ENCODE measurements at regions not wholly inside any gene's neighbourhood (a gene's known extent, or its start where the extent isn't known, plus 50 kb on each side); places are given as distances from the start of the nearest gene placed in this dataset.

DNA sequence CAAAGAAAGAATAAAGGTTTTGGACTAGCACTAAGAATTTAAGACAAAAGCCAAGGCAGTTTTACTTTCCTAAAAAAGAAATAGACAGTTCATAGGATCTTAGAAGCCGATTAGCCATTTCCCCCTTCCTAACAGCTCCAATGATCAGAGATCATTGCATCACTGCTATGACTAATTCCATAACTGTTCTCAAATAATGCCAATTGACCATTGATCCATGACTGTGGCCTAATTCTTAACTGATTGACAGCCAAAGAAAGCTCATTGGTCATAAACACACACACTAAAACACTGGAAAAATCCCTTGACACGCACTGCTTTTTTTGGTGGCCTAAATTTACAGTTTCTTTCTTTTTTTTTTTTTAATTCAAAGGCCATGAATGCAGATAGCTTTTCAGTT, 345.0 kb upstream of the ACVR2A start:
- TF ChIP-seq, protein P1, sequence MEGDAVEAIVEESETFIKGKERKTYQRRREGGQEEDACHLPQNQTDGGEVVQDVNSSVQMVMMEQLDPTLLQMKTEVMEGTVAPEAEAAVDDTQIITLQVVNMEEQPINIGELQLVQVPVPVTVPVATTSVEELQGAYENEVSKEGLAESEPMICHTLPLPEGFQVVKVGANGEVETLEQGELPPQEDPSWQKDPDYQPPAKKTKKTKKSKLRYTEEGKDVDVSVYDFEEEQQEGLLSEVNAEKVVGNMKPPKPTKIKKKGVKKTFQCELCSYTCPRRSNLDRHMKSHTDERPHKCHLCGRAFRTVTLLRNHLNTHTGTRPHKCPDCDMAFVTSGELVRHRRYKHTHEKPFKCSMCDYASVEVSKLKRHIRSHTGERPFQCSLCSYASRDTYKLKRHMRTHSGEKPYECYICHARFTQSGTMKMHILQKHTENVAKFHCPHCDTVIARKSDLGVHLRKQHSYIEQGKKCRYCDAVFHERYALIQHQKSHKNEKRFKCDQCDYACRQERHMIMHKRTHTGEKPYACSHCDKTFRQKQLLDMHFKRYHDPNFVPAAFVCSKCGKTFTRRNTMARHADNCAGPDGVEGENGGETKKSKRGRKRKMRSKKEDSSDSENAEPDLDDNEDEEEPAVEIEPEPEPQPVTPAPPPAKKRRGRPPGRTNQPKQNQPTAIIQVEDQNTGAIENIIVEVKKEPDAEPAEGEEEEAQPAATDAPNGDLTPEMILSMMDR (conservative IDR thresholded peaks at IDR 0.05; ENCODE audit: low read depth, low read length): no peak
- TF ChIP-seq EZH2 (IDR thresholded peaks at IDR 0.05; ENCODE audit: borderline replicate concordance, low read depth, low read length, poor library complexity, severe bottlenecking): no peak
